NCI-H524 treated with DMSO at 0.1 percent for 48 hours (cell line): ENCODE measurements at regions not wholly inside any gene's neighbourhood (a gene's known extent, or its start where the extent isn't known, plus 50 kb on each side); places are given as distances from the start of the nearest gene placed in this dataset.
"Not testable (repeated sequence)": the region's sequence is repeated elsewhere in the genome, so short reads cannot be mapped to it uniquely, and the experiment has no call there.

ENCODE experiments used
- DNase-seq: peaks from one replicate; lab custom pipeline; 2025; lab: John Stamatoyannopoulos, UW

GRCh38 chr19:30682146-30682998 lies 310.2 kb downstream of the ZNF536 start:
- DNase-seq: no peak

GRCh38 chr19:30681162-30682100 lies 309.2 kb downstream of the ZNF536 start:
- no peak for DNase-seq

GRCh38 chr19:30680399-30680798 lies 308.2 kb downstream of the ZNF536 start:
- DNase-seq: not testable (repeated sequence)

GRCh38 chr19:30679789-30680188 lies 307.6 kb downstream of the ZNF536 start:
- no peak for DNase-seq

GRCh38 chr19:30679153-30679702 lies 307.0 kb downstream of the ZNF536 start:
- no peak for DNase-seq

- DNase-seq: no peak
These were observed 306.0 kb downstream of the ZNF536 start for GRCh38 chr19:30678168-30678567.

GRCh38 chr19:30677702-30678101 lies 305.5 kb downstream of the ZNF536 start:
- no peak for DNase-seq

GRCh38 chr19:30676990-30677679 lies 305.0 kb downstream of the ZNF536 start:
- no peak for DNase-seq

- DNase-seq: no peak
These were observed 302.9 kb downstream of the ZNF536 start for GRCh38 chr19:30675086-30675485.

- DNase-seq: no peak
These were observed 302.5 kb downstream of the ZNF536 start for GRCh38 chr19:30674656-30675055.

- no peak for DNase-seq
These were observed 301.2 kb downstream of the ZNF536 start for GRCh38 chr19:30673336-30673735.

GRCh38 chr19:30672926-30673325 lies 300.7 kb downstream of the ZNF536 start:
- DNase-seq: no peak

- DNase-seq: no peak
These were observed 299.5 kb downstream of the ZNF536 start for GRCh38 chr19:30671622-30672051.

- DNase-seq: no peak
These were observed 299.1 kb downstream of the ZNF536 start for GRCh38 chr19:30671367-30671619.

GRCh38 chr19:30670562-30671366 lies 298.6 kb downstream of the ZNF536 start:
- DNase-seq: no peak

- no peak for DNase-seq
These were observed 297.8 kb downstream of the ZNF536 start for GRCh38 chr19:30670011-30670329.

- no peak for DNase-seq
These were observed 297.3 kb downstream of the ZNF536 start for GRCh38 chr19:30669329-30670010.

GRCh38 chr19:30668521-30669155 lies 296.5 kb downstream of the ZNF536 start:
- no peak for DNase-seq

- DNase-seq: no peak
These were observed 295.6 kb downstream of the ZNF536 start for GRCh38 chr19:30667746-30668145.

- DNase-seq: no peak
These were observed 295.0 kb downstream of the ZNF536 start for GRCh38 chr19:30667227-30667626.
